AG20443 (cell line): ENCODE measurements at regions not wholly inside any gene's neighbourhood (a gene's known extent, or its start where the extent isn't known, plus 50 kb on each side); places are given as distances from the start of the nearest gene placed in this dataset.

Experiments
- DNase-seq: peaks from one replicate; pipeline ENCODE4 v3.0.0; 2012; ENCODE audit warnings: low spot score, mixed read lengths

- no peak for DNase-seq
Measured at GRCh38 chr12:126512916-126513913, 1448.0 kb downstream of the AACS start.

- DNase-seq: no peak
Measured at GRCh38 chr12:126518596-126519200, 1453.5 kb downstream of the AACS start.

- no peak for DNase-seq
Measured at GRCh38 chr12:126519833-126520232, 1454.6 kb downstream of the AACS start.

DNA sequence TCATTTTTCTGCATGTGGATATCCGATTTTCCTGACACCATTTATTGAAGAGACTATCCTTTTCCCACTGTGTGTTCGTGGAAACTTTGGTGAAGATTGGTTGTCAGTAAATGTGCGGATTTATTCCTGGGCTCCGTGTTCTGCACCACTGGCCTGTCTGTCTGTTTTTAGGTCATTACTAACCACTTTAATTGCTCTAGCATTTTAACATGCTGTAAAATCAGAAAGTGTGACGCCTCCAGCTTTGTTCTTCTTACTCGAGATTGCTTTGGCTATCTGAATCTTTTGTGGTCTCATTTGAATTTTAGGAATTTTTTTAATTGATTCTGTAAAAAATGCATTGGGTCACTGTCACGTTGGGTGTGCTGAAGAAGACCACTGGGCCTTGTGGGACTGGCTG lies 1458.7 kb downstream of the AACS start:
- DNase-seq: no peak

- DNase-seq: no peak
Measured at GRCh38 chr12:126534495-126534894, 1469.3 kb downstream of the AACS start.

- DNase-seq: no peak
Measured at GRCh38 chr12:126534942-126535341, 1469.7 kb downstream of the AACS start.

- DNase-seq: no peak
Measured at GRCh38 chr12:126535971-126536370, 1470.7 kb downstream of the AACS start.

GRCh38 chr12:126537961-126538530 lies 1472.8 kb downstream of the AACS start:
- DNase-seq: no peak

DNA sequence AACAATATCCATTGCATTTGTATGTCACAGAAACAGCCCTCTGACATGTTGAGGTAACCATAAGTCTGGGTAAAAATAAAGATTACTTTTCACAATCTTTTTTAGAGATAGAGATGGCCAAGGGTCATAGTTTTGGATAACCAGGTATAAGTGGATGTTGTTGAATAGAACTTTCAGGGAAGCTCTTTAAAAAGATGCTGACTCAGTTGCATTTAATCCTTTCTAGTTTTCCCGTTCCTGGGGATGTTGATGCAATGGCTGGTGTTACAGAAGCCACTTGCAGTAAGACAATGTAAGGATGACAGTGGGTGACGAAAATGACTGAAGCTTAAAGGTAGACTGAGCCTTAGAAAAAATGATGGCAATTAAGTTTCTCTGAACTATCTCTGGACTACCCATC lies 1473.7 kb downstream of the AACS start:
- no peak for DNase-seq

- DNase-seq: no peak
Measured at GRCh38 chr12:126545411-126545810, 1480.2 kb downstream of the AACS start.

- DNase-seq: no peak
Measured at GRCh38 chr12:126547905-126548304, 1482.7 kb downstream of the AACS start.

DNA sequence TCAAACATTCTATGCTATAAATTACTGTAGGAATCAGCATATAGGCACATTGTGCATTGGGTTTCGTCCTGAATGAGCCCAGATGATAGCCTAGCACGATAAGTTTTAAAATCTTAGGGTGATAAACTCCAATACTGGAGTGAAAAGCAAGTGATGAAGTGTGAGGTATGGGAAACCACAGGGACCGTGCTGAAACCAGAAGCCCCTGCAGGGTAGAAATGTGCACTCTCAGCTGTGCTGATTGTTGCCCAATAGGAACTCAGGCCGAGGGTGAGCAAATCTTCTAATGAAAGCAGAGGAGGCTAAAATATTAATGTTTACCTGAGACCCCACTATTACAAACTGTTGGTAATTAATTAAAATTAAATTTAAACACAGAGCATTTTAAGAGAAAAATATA lies 1486.6 kb downstream of the AACS start:
- DNase-seq: no peak

DNA sequence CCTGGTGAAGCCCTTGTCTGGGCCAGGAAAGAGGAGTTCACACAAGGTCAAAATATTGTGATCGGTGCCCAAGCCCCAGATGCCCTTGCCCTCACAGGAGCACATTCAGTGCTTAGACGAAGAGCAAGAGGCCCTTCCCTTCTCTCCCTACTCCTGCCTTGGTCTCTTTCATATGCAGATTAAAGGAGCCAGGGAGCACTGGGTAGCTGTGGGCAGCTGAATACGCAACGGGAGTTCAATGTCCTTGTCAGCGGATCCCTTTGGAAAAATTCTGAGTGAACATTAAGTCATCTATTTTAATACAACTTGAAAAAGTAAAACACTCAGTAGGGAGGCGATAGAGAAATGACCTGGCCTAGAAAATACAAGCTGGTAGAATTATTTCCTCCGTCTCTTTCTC lies 1489.4 kb downstream of the AACS start:
- no peak for DNase-seq

DNA sequence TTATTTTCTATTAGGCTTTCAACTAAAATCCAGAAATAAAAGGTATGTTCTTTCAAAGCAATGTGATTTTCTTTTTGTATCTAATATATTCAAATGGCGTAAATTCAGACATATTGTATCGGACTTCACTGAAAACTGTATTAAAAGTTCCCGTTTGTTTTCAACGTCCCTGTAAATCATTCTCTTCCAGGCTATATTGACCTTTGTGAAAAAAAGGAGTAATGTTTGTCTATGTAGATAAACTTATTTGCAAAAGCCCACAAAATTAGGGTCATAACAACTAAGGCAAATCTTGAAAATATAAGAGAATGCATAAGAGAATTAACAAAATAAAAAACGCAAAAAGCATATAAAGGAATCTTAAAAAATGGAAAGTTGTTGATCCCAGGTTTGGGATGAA lies 1492.4 kb downstream of the AACS start:
- DNase-seq: no peak

- DNase-seq: no peak
Measured at GRCh38 chr12:126558219-126558618, 1493.0 kb downstream of the AACS start.

- no peak for DNase-seq
Measured at GRCh38 chr12:126558810-126559209, 1493.6 kb downstream of the AACS start.

DNA sequence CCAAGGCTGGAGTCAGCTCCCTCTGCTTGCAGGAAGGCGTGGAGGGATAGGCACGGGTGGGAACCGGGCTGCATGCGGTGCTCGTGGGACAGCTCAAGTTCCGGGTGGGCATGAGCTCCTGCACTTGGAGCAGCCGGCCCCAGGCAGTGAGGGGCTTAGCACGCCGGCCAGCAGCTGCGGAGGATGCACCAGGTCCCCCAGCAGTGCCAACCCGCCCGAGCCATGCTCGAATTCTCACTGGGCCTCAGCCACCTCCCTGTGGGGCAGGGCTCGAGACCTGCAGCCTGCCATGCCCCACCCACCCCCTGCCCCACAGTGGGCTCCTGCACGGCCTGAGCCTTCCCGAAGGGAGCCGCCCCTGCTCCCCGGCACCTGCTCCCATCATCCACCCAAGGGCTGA lies 1501.8 kb downstream of the AACS start:
- DNase-seq: no peak

GRCh38 chr12:126569706-126570105 lies 1504.5 kb downstream of the AACS start:
- DNase-seq: no peak

DNA sequence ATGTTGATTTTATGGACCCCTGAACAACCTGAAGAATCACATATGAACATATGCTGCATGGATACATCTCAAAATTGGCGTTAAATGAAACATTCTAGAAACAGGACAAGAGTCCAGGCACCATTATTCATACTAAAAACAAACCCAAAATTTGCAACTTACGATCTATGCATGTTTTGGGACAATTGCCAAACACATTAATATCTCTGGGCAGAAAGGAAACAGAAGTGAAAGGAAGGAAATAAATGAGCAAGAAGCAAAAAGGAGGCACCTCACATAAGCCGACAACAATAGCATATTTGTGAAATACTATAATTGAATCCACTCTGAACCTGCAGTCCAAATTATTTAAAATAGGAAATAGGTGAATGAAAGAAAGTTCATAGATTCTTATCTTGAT lies 1505.3 kb downstream of the AACS start:
- DNase-seq: no peak

DNA sequence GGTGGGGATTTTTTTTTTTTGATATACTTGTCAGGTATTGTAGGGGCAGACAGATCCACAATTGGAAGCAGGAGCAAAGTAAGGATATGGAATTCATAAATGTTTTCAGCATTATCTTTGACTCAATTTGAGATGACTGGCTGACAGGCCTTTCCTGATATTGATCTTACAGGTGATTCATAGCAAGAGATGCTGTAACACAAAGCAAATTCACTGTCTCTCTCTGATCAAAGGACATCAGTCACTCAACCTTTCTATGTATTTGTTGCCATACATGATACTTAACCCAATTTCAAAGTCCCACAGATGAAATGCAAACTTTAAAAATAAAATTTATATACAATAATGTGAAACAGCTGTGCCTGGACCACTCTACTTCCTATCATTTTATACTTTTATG lies 1506.9 kb downstream of the AACS start:
- DNase-seq: no peak

GRCh38 chr12:126581655-126582054 lies 1516.4 kb downstream of the AACS start:
- no peak for DNase-seq

GRCh38 chr12:126582231-126582630 lies 1517.0 kb downstream of the AACS start:
- DNase-seq: no peak

- DNase-seq: no peak
Measured at GRCh38 chr12:126588586-126589249, 1523.5 kb downstream of the AACS start.
